ENCODE measurements at regions not wholly inside any gene's neighbourhood (a gene's known extent, or its start where the extent isn't known, plus 50 kb on each side); places are given as distances from the start of the nearest gene placed in this dataset.

GRCh38 chr10:105356626-105357025 is 715.5 kb downstream of the SORCS3 start:
- no peak for DNase-seq (ENCODE audit: low spot score)

- no peak for DNase-seq (ENCODE audit: low spot score)
Measured at GRCh38 chr10:105354010-105354409, 712.9 kb downstream of the SORCS3 start.

- no peak for DNase-seq (ENCODE audit: low spot score)
Measured at GRCh38 chr10:105352827-105353226, 711.7 kb downstream of the SORCS3 start.

GRCh38 chr10:105352281-105352680 is 711.2 kb downstream of the SORCS3 start:
- DNase-seq (ENCODE audit: low spot score): no peak

- no peak for DNase-seq (ENCODE audit: low spot score)
Measured at GRCh38 chr10:105351187-105351586, 710.1 kb downstream of the SORCS3 start.

GRCh38 chr10:105347487-105347886 is 706.4 kb downstream of the SORCS3 start:
- no peak for DNase-seq (ENCODE audit: low spot score)

- no peak for DNase-seq (ENCODE audit: low spot score)
Measured at GRCh38 chr10:105342606-105343005, 701.5 kb downstream of the SORCS3 start.

GRCh38 chr10:105339669-105340068 is 698.6 kb downstream of the SORCS3 start:
- DNase-seq (ENCODE audit: low spot score): no peak

GRCh38 chr10:105328503-105329133 is 687.5 kb downstream of the SORCS3 start:
- DNase-seq (ENCODE audit: low spot score): no peak
